GM18870 (cell line): ENCODE measurements at regions not wholly inside any gene's neighbourhood (a gene's known extent, or its start where the extent isn't known, plus 50 kb on each side); places are given as distances from the start of the nearest gene placed in this dataset.
"Not testable (repeated sequence)": the region's sequence is repeated elsewhere in the genome, so short reads cannot be mapped to it uniquely, and the experiment has no call there.

Experiments used
- ATAC-seq: cut with Tn5 transposase; IDR thresholded peaks from one replicate; pipeline ENCODE4 v1.9.1; 2021; ENCODE audit warnings: moderate library complexity; ENCODE audit not compliant: unreplicated experiment

- ATAC-seq = no peak
Measured at GRCh38 chr11:109964487-109964886, 128.7 kb upstream of the ZC3H12C start.

GRCh38 chr11:109965445-109965844, 127.7 kb upstream of the ZC3H12C start:
- ATAC-seq = not testable (repeated sequence)

- peak; percentile 40 for ATAC-seq
Measured at GRCh38 chr11:109965926-109966325, 127.3 kb upstream of the ZC3H12C start.

- not testable (repeated sequence) for ATAC-seq
Measured at GRCh38 chr11:109967136-109967535, 126.1 kb upstream of the ZC3H12C start.

GRCh38 chr11:109968299-109968698, 124.9 kb upstream of the ZC3H12C start:
- no peak for ATAC-seq

GRCh38 chr11:109968781-109969180, 124.4 kb upstream of the ZC3H12C start:
- ATAC-seq = no peak

GRCh38 chr11:109970516-109971183, 122.5 kb upstream of the ZC3H12C start:
- ATAC-seq = peak; percentile 64

- no peak for ATAC-seq
Measured at GRCh38 chr11:109971184-109971523, 122.0 kb upstream of the ZC3H12C start.

- ATAC-seq = peak; percentile 61
Measured at GRCh38 chr11:109972181-109972715, 120.9 kb upstream of the ZC3H12C start.

GRCh38 chr11:109972939-109973338, 120.3 kb upstream of the ZC3H12C start:
- ATAC-seq = no peak

- ATAC-seq = no peak
Measured at GRCh38 chr11:109973486-109973885, 119.7 kb upstream of the ZC3H12C start.

- no peak for ATAC-seq
Measured at GRCh38 chr11:109974523-109974922, 118.7 kb upstream of the ZC3H12C start.

GRCh38 chr11:109978895-109979294, 114.3 kb upstream of the ZC3H12C start:
- no peak for ATAC-seq

GRCh38 chr11:109981031-109981636, 112.1 kb upstream of the ZC3H12C start:
- ATAC-seq = no peak

- no peak for ATAC-seq
Measured at GRCh38 chr11:109983358-109983757, 109.8 kb upstream of the ZC3H12C start.

GRCh38 chr11:109984634-109985289, 108.4 kb upstream of the ZC3H12C start:
- ATAC-seq = peak; percentile 97

GRCh38 chr11:109986488-109986887, 106.7 kb upstream of the ZC3H12C start:
- ATAC-seq = no peak

GRCh38 chr11:109991835-109992234, 101.4 kb upstream of the ZC3H12C start:
- no peak for ATAC-seq

GRCh38 chr11:109993786-109994185, 99.4 kb upstream of the ZC3H12C start:
- no peak for ATAC-seq

GRCh38 chr11:109994907-109995306, 98.3 kb upstream of the ZC3H12C start:
- ATAC-seq = no peak

- ATAC-seq = no peak
Measured at GRCh38 chr11:109996060-109996459, 97.1 kb upstream of the ZC3H12C start.

- no peak for ATAC-seq
Measured at GRCh38 chr11:109998921-109999320, 94.3 kb upstream of the ZC3H12C start.
